Prostate gland (tissue), 2 donors: ENCODE measurements at regions not wholly inside any gene's neighbourhood (a gene's known extent, or its start where the extent isn't known, plus 50 kb on each side); places are given as distances from the start of the nearest gene placed in this dataset.

ENCODE experiments used
- DNase-seq: peaks from one replicate; pipeline ENCODE4 v3.0.0-alpha.2; 2019; ENCODE audit warnings: low spot score
- H3K27ac ChIP-seq, 2 donors: fragments of 200-600 bp; sonication (generic); 2 replicates each; pipeline ENCODE4 v1.5.1; 2017 to 2019
- H3K27me3 ChIP-seq: fragments of 200-600 bp; sonication (generic); replicated peaks from 2 replicates; pipeline ENCODE4 v1.5.1; 2019; ENCODE audit not compliant: insufficient read depth
- H3K36me3 ChIP-seq, 2 donors: fragments of 200-600 bp; sonication (generic); 1 replicate in 1 of 2; 2 replicates in 1 of 2; pipeline versions ENCODE4 v1.5.1 to v1.8.1; 2017 to 2019
- H3K4me1 ChIP-seq: fragments of 200-600 bp; sonication (generic); replicated peaks from 2 replicates; pipeline ENCODE4 v1.5.1; 2019
- H3K4me3 ChIP-seq, 2 donors: fragments of 200-600 bp; sonication (generic); 2 replicates each; pipeline ENCODE4 v1.5.1; 2017 to 2019
- H3K9me3 ChIP-seq: fragments of 200-600 bp; sonication (generic); 2 replicates; pipeline ENCODE4 v1.5.1; 2017
- CTCF ChIP-seq, 4 experiments: fragments of 200-600 bp in 2 of 4; fragments of 450-650 bp in 2 of 4; sonication (generic) in 2 of 4; IDR thresholded peaks; 1 replicate in 3 of 4; 2 replicates in 1 of 4; pipeline ENCODE4 v1.5.1; 2016 to 2019; ENCODE audit warnings: antibody characterized with exemption in 4 of 4, mild to moderate bottlenecking in 2 of 4, moderate library complexity in 2 of 4
- POLR2A ChIP-seq: fragments of 450-650 bp; IDR thresholded peaks from one replicate; pipeline ENCODE4 v1.6.1; 2016; ENCODE audit warnings: antibody characterized with exemption, mild to moderate bottlenecking
- POLR2AphosphoS5 ChIP-seq: sonication (generic); formaldehyde crosslinking; IDR thresholded peaks from one replicate; pipeline ENCODE4 v1.6.1; 2017; ENCODE audit warnings: antibody characterized with exemption
- WGBS: methylation state at CpG from one replicate; pipeline ENCODE4 v1.1.5; 2018; 5-methylcytosine and 5-hydroxymethylcytosine counted together
- intact Hi-C: fragments of 100-400 bp; cut with DNase I; formaldehyde crosslinking; loops from one replicate; pipeline ENCODE4 v1.14.2; 2022

- no peaks in the 10 kb centered on the region for H3K27me3 ChIP-seq
- H3K27ac ChIP-seq: no peak overlapping the region
- no peak overlapping the region for H3K4me3 ChIP-seq
- H3K4me1 ChIP-seq: no peaks in the 10 kb centered on the region
- 59% methylated on average over 10 of the region's 10 CpGs for WGBS
- TF ChIP-seq POLR2A (no peak), CTCF (IDR thresholded peaks at IDR 0.05) (no peak), POLR2AphosphoS5 (no peak)
- no peak for DNase-seq
- no peaks in the 10 kb centered on the region for H3K9me3 ChIP-seq
- no peaks in the 10 kb centered on the region for H3K36me3 ChIP-seq
- intact Hi-C loops: no loop called here
Measured at GRCh38 chr12:115507951-115508722, 769.4 kb downstream of the MED13L start.

- Histone ChIP-seq H3K9me3 (no peaks in the 10 kb centered on the region), H3K36me3 (no peaks in the 10 kb centered on the region), H3K27me3 (no peaks in the 10 kb centered on the region), H3K27ac (no peak overlapping the region), H3K4me1 (no peaks in the 10 kb centered on the region), H3K4me3 (no peak overlapping the region)
- DNase-seq: no peak
- WGBS: 91% methylated on average over 5 of the region's 5 CpGs
- TF ChIP-seq CTCF (IDR thresholded peaks at IDR 0.05) (no peak), POLR2A (no peak), POLR2AphosphoS5 (no peak)
- intact Hi-C loops: no loop called here
Measured at GRCh38 chr12:115507560-115507889, 770.0 kb downstream of the MED13L start.

GRCh38 chr12:115506822-115507559 is 770.5 kb downstream of the MED13L start:
- Histone ChIP-seq H3K4me1 (no peaks in the 10 kb centered on the region), H3K4me3 (no peak overlapping the region), H3K27ac (no peak overlapping the region), H3K9me3 (no peaks in the 10 kb centered on the region), H3K27me3 (no peaks in the 10 kb centered on the region), H3K36me3 (no peaks in the 10 kb centered on the region)
- TF ChIP-seq POLR2A: no peak
- TF ChIP-seq POLR2AphosphoS5: no peak
- no peak for TF ChIP-seq CTCF (IDR thresholded peaks at IDR 0.05)
- intact Hi-C loops: no loop called here
- DNase-seq: no peak
- WGBS: 78% methylated on average over 5 of the region's 5 CpGs

GRCh38 chr12:115504306-115505290 is 772.9 kb downstream of the MED13L start:
- H3K9me3 ChIP-seq: no peaks in the 10 kb centered on the region
- H3K36me3 ChIP-seq: no peaks in the 10 kb centered on the region
- TF ChIP-seq CTCF (IDR thresholded peaks at IDR 0.05) (no peak), POLR2A (no peak), POLR2AphosphoS5 (no peak)
- intact Hi-C loops: no loop called here
- WGBS: 71% methylated on average over 16 of the region's 16 CpGs
- H3K4me1 ChIP-seq: no peaks in the 10 kb centered on the region
- no peak overlapping the region for H3K4me3 ChIP-seq
- H3K27ac ChIP-seq: no peak overlapping the region
- no peaks in the 10 kb centered on the region for H3K27me3 ChIP-seq
- DNase-seq: no peak
